Mesothelial cell of epicardium (in vitro differentiated cells): ENCODE measurements at regions not wholly inside any gene's neighbourhood (a gene's known extent, or its start where the extent isn't known, plus 50 kb on each side); places are given as distances from the start of the nearest gene placed in this dataset.

Experiments
- DNase-seq, 2 experiments: peaks; one replicate each; pipeline ENCODE4 v3.0.0; 2021; ENCODE audit warnings: low spot score in 2 of 2; ENCODE audit not compliant: unreplicated experiment in 2 of 2
- H3K27ac Mint-ChIP-seq: 2 replicates; pipeline ENCODE4 v1.8.0; 2021; ENCODE audit warnings: mixed read lengths
- H3K27me3 Mint-ChIP-seq: 2 replicates; pipeline ENCODE4 v1.8.0; 2021; ENCODE audit warnings: low read depth, mixed read lengths
- H3K36me3 Mint-ChIP-seq: 2 replicates; pipeline ENCODE4 v1.8.0; 2021; ENCODE audit warnings: mixed read lengths
- H3K4me1 Mint-ChIP-seq: 2 replicates; pipeline ENCODE4 v1.8.0; 2021; ENCODE audit warnings: mixed read lengths
- H3K4me3 Mint-ChIP-seq: 2 replicates; pipeline ENCODE4 v1.8.0; 2021; ENCODE audit warnings: mild to moderate bottlenecking, moderate library complexity, mixed read lengths
- H3K9me3 Mint-ChIP-seq: 2 replicates; pipeline ENCODE4 v1.8.0; 2021; ENCODE audit warnings: mixed read lengths
- TF ChIP-seq, protein P1 (sequence below): fragments of 200-600 bp; sonication (generic); IDR thresholded peaks from one replicate; pipeline ENCODE4 v1.5.0; 2021; ENCODE audit warnings: antibody characterized with exemption; ENCODE audit not compliant: unreplicated experiment

DNA sequence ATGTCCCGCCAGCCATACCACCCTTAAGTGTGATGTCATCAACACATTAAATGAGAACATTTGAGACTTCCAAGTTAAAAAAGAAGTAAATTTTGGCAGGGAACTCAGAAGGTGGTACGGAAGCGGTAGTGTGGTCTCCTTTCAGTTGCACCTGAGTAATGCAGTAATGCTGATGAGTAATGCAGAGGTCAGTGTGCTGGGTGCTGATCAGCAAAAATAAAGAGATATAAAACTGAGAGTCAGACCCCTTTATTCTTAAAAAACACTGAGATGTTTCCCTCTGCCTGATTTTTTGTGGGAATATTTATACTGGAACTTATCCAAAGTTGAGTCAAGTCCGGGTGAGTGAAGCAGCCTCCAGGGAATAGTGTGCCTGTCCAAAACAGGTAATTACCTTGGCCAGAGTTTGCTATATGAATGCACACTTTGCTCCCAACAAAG, 370.6 kb upstream of the PRICKLE1 start:
- TF ChIP-seq, protein P1, sequence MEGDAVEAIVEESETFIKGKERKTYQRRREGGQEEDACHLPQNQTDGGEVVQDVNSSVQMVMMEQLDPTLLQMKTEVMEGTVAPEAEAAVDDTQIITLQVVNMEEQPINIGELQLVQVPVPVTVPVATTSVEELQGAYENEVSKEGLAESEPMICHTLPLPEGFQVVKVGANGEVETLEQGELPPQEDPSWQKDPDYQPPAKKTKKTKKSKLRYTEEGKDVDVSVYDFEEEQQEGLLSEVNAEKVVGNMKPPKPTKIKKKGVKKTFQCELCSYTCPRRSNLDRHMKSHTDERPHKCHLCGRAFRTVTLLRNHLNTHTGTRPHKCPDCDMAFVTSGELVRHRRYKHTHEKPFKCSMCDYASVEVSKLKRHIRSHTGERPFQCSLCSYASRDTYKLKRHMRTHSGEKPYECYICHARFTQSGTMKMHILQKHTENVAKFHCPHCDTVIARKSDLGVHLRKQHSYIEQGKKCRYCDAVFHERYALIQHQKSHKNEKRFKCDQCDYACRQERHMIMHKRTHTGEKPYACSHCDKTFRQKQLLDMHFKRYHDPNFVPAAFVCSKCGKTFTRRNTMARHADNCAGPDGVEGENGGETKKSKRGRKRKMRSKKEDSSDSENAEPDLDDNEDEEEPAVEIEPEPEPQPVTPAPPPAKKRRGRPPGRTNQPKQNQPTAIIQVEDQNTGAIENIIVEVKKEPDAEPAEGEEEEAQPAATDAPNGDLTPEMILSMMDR, result no peak
- DNase-seq, result no peak
- peak overlapping the region; percentile 71 for H3K27ac Mint-ChIP-seq
- H3K4me1 Mint-ChIP-seq, result peaks cover 54% of the 10 kb centered on the region
- H3K9me3 Mint-ChIP-seq, result no peaks in the 10 kb centered on the region
- H3K36me3 Mint-ChIP-seq, result no peaks in the 10 kb centered on the region
- H3K27me3 Mint-ChIP-seq, result no peaks in the 10 kb centered on the region
- no peak overlapping the region for H3K4me3 Mint-ChIP-seq

GRCh38 chr12:42958291-42958674, 368.7 kb upstream of the PRICKLE1 start:
- Mint-ChIP-seq H3K27me3 (no peaks in the 10 kb centered on the region), H3K4me3 (no peak overlapping the region), H3K27ac (peak overlapping the region; percentile 74), H3K4me1 (peaks cover 50% of the 10 kb centered on the region), H3K36me3 (peaks cover 5% of the 10 kb centered on the region), H3K9me3 (peaks cover 13% of the 10 kb centered on the region)
- no peak for DNase-seq
- TF ChIP-seq, protein P1, result no peak

DNA sequence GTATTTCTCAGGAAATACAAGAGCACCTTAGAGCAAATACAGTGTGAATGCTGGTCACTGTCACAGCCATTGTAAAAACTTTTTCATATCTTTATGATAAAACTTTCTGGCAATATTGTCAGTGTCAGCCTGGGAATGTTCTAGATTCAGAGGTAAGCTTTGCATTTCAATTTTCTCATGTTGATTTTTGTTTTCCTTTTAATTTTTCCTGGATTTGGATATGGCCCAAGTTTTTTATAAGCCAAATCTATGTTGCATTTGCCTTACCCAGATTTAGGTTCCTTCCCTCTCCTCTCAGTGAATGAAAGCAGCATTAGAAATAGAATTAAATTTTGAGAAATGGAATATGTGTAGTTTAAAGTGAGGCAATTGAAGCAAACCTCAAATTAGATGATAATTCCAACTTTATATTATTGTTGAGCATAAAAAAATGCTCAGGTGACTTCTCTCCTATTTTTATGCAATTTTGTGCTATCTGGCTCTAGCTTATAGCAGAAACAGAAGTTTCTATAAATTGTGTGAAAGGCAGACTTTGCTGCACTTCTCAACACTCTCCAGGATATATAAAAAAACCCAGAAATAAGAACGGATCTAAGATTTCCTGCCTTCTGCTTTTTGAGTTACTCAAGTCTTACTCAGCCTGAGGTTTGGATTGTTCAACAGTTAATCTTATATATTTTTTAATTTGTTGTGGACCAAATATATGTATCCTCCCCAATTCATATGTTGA, 368.2 kb upstream of the PRICKLE1 start:
- Mint-ChIP-seq H3K4me1 (peaks cover 48% of the 10 kb centered on the region), H3K27me3 (no peaks in the 10 kb centered on the region), H3K4me3 (no peak overlapping the region), H3K36me3 (peaks cover 5% of the 10 kb centered on the region), H3K27ac (peak overlapping the region; percentile 74), H3K9me3 (peaks cover 15% of the 10 kb centered on the region)
- TF ChIP-seq, protein P1, result no peak
- DNase-seq, result no peak

DNA sequence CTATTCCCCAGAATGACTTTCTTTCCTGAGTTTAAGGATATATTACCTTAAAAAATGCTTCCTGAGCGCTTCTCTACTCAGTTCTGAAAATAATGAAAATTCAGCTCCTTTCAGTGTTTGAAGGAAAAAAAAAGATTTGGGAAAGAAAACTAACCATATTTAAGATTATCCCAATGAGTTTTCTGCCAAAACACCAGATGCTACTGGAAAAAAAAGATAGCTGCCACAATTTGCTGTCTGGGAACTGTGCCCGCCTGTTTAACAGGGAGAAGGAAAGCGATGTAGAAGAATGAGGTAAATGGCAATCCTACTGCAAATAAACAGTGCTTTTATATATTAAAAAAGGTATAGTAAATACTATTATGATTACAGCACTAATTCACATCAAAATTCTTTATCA, 367.6 kb upstream of the PRICKLE1 start:
- no peak for DNase-seq
- H3K4me1 Mint-ChIP-seq, result peaks cover 43% of the 10 kb centered on the region
- TF ChIP-seq, protein P1, result no peak
- peaks cover 18% of the 10 kb centered on the region for H3K9me3 Mint-ChIP-seq
- no peak overlapping the region for H3K4me3 Mint-ChIP-seq
- H3K27ac Mint-ChIP-seq, result peak overlapping the region; percentile 5
- H3K27me3 Mint-ChIP-seq, result no peaks in the 10 kb centered on the region
- peaks cover 8% of the 10 kb centered on the region for H3K36me3 Mint-ChIP-seq

- H3K27ac Mint-ChIP-seq, result no peak overlapping the region
- no peak overlapping the region for H3K4me3 Mint-ChIP-seq
- peaks cover 9% of the 10 kb centered on the region for H3K36me3 Mint-ChIP-seq
- no peak for DNase-seq
- peaks cover 31% of the 10 kb centered on the region for H3K9me3 Mint-ChIP-seq
- no peaks in the 10 kb centered on the region for H3K27me3 Mint-ChIP-seq
- TF ChIP-seq, protein P1, result no peak
- peaks cover 13% of the 10 kb centered on the region for H3K4me1 Mint-ChIP-seq
These were observed 363.5 kb upstream of the PRICKLE1 start for GRCh38 chr12:42953021-42953420.
